Loucy (cell line): ENCODE measurements at regions not wholly inside any gene's neighbourhood (a gene's known extent, or its start where the extent isn't known, plus 50 kb on each side); places are given as distances from the start of the nearest gene placed in this dataset.

Experiments used
- EZH2phosphoT487 ChIP-seq: fragments of 200-600 bp; IDR thresholded peaks from 2 replicates; pipeline ENCODE4 v1.6.1; 2018; ENCODE audit warnings: antibody characterized with exemption, mild to moderate bottlenecking, moderate library complexity, borderline replicate concordance
- TF ChIP-seq, protein P1 (sequence below): fragments of 200-600 bp; sonication (generic); conservative IDR thresholded peaks from 2 replicates; pipeline ENCODE4 v1.5.1; 2014; ENCODE audit warnings: mild to moderate bottlenecking, antibody characterized with exemption, low read length

GRCh38 chr7:8380130-8380529 is 53.3 kb upstream of the NXPH1 start:
- TF ChIP-seq, protein P1, sequence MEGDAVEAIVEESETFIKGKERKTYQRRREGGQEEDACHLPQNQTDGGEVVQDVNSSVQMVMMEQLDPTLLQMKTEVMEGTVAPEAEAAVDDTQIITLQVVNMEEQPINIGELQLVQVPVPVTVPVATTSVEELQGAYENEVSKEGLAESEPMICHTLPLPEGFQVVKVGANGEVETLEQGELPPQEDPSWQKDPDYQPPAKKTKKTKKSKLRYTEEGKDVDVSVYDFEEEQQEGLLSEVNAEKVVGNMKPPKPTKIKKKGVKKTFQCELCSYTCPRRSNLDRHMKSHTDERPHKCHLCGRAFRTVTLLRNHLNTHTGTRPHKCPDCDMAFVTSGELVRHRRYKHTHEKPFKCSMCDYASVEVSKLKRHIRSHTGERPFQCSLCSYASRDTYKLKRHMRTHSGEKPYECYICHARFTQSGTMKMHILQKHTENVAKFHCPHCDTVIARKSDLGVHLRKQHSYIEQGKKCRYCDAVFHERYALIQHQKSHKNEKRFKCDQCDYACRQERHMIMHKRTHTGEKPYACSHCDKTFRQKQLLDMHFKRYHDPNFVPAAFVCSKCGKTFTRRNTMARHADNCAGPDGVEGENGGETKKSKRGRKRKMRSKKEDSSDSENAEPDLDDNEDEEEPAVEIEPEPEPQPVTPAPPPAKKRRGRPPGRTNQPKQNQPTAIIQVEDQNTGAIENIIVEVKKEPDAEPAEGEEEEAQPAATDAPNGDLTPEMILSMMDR = no peak
- TF ChIP-seq EZH2phosphoT487 = no peak
